ENCODE measurements at regions not wholly inside any gene's neighbourhood (a gene's known extent, or its start where the extent isn't known, plus 50 kb on each side); places are given as distances from the start of the nearest gene placed in this dataset.
A peak's percentile ranks its signal among the peaks of the same experiment; 100 is the strongest.

DNA sequence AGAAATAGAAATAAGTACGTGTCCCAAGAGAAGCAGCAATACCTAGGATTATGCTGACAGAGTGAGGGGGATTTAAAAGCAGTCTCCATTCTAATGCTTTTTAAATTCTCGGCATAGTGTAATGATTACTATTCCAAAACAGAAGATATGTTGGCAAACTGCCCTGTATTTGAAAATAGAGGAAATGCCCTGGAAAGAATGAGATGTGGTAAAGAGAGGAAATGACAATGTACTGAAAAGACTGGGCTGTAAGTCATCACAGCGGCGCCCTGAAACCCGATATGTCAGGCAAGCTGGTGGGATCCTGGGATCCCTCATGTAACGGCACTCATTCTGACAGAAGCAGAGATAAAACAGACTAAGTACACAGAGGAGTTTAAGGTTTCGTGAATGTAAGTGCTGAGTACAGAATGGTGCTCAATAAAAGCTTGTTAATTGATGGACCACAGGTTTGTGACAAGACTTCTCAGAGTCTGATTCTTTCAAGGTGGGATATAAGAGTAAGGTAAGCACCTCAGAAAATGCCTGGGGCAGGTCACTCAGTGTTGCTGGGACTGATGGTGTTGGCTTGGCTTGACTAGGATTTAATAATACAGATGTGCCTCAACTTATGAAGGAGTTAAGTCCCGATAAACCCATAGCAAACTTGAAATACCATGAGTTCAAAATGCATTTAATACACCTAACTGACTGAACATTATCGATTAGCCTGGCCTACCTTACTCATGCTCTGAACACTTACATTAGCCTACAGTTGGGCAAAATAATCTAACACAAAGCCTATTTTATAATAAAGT is 91.4 kb downstream of the NFKBIZ start:
- H3K36me3 ChIP-seq (ENCODE audit: control insufficient read depth in 2 of 2, insufficient read depth in 1 of 2, low read length in 2 of 2): no peaks in the 10 kb centered on the region
- no peaks in the 10 kb centered on the region for H3K9me3 ChIP-seq (ENCODE audit: control insufficient read depth, insufficient read depth, low read depth, low read length)
- ChIA-PET POLR2A (no interaction called here), CTCF (no interaction called here)
- no peaks in the 10 kb centered on the region for H3K4me1 ChIP-seq (ENCODE audit: control insufficient read depth, insufficient read depth, low read length)
- H3K4me3 ChIP-seq (ENCODE audit: low read depth, low read length): no peak overlapping the region
- H3K27ac ChIP-seq (ENCODE audit: extremely low read depth, low read depth, low read length): no peak overlapping the region
- TF ChIP-seq ZEB2 (tag by site-specific recombination; IDR thresholded peaks at IDR 0.05): peak; percentile 54; the same call in 1 of the 2 replicates
- no peak for TF ChIP-seq ZNF785 (tag by site-specific recombination; IDR thresholded peaks at IDR 0.05)
- no peak; the same call in 1 of the 2 replicates for TF ChIP-seq GLIS1 (tag by site-specific recombination; IDR thresholded peaks at IDR 0.05)
- TF ChIP-seq ZNF549 (tag by site-specific recombination; IDR thresholded peaks at IDR 0.05): no peak
- TF ChIP-seq ZNF555 (tag by site-specific recombination; conservative IDR thresholded peaks at IDR 0.05): no peak
- no peak for TF ChIP-seq KLF16 (tag by site-specific recombination; IDR thresholded peaks at IDR 0.05)
- no peak for TF ChIP-seq ZNF211 (tag by site-specific recombination; IDR thresholded peaks at IDR 0.05; ENCODE audit: low read depth)
- no peak for TF ChIP-seq ZNF548 (tag by site-specific recombination; IDR thresholded peaks at IDR 0.05)
- peak; percentile 69 for TF ChIP-seq OSR2 (tag by site-specific recombination; IDR thresholded peaks at IDR 0.05)
- TF ChIP-seq IKZF3 (tag by site-specific recombination; IDR thresholded peaks at IDR 0.05): peak; percentile 45; the same call in 1 of the 2 replicates
- TF ChIP-seq ZNF239 (tag by site-specific recombination; IDR thresholded peaks at IDR 0.05): no peak
- no peak for TF ChIP-seq ZIC2 (tag by site-specific recombination; IDR thresholded peaks at IDR 0.05)
- TF ChIP-seq ZNF830 (tag by site-specific recombination; IDR thresholded peaks at IDR 0.05; ENCODE audit: low read depth): no peak
- TF ChIP-seq ZNF140 (tag by site-specific recombination; IDR thresholded peaks at IDR 0.05): no peak
- no peak for TF ChIP-seq ZFHX2 (tag by site-specific recombination; conservative IDR thresholded peaks at IDR 0.05)
- TF ChIP-seq ZNF292 (tag by site-specific recombination; IDR thresholded peaks at IDR 0.05; ENCODE audit: borderline replicate concordance, low read depth): no peak
- no peak for TF ChIP-seq ZFP41 (tag by site-specific recombination; IDR thresholded peaks at IDR 0.05; ENCODE audit: borderline replicate concordance)
- no peak for TF ChIP-seq ZNF362 (tag by site-specific recombination; IDR thresholded peaks at IDR 0.05)
- TF ChIP-seq SP7 (tag by site-specific recombination; IDR thresholded peaks at IDR 0.05): peak; percentile 65
- TF ChIP-seq ZNF624 (tag by site-specific recombination; IDR thresholded peaks at IDR 0.05): no peak
- no peak for TF ChIP-seq ZNF677 (tag by site-specific recombination; IDR thresholded peaks at IDR 0.05)
- peak; percentile 97 for TF ChIP-seq OVOL3 (tag by site-specific recombination; IDR thresholded peaks at IDR 0.05)
- TF ChIP-seq ZNF394 (tag by site-specific recombination; IDR thresholded peaks at IDR 0.05; ENCODE audit: borderline replicate concordance): no peak
- TF ChIP-seq ZNF248 (tag by site-specific recombination; IDR thresholded peaks at IDR 0.05): no peak
- TF ChIP-seq TRIM28 (IDR thresholded peaks at IDR 0.05; ENCODE audit: borderline replicate concordance, low read length): peak; percentile 90
- peak; percentile 89 for TF ChIP-seq MZF1 (tag by site-specific recombination; IDR thresholded peaks at IDR 0.05; ENCODE audit: borderline replicate concordance)
- TF ChIP-seq ZNF660 (tag by site-specific recombination; IDR thresholded peaks at IDR 0.05): 0 out of 2 replicates have a peak, but pooled peaks have one; percentile 15
- no peak for TF ChIP-seq ZNF311 (tag by site-specific recombination; IDR thresholded peaks at IDR 0.05; ENCODE audit: borderline replicate concordance)
- no peak for TF ChIP-seq ZNF621 (tag by site-specific recombination; IDR thresholded peaks at IDR 0.05)
- no peak for TF ChIP-seq BCL11B (tag by site-specific recombination; IDR thresholded peaks at IDR 0.05; ENCODE audit: low read depth)
- TF ChIP-seq ZNF510 (tag by site-specific recombination; IDR thresholded peaks at IDR 0.05; ENCODE audit: insufficient replicate concordance): no peak
- TF ChIP-seq ZSCAN4 (tag by site-specific recombination; IDR thresholded peaks at IDR 0.05): no peak
- no peak for TF ChIP-seq ZNF561 (tag by site-specific recombination; IDR thresholded peaks at IDR 0.05; ENCODE audit: borderline replicate concordance)
- TF ChIP-seq ZNF529 (tag by site-specific recombination; IDR thresholded peaks at IDR 0.05; ENCODE audit: insufficient replicate concordance): no peak
- peak; percentile 61; the same call in 1 of the 2 replicates for TF ChIP-seq ZNF629 (tag by site-specific recombination; IDR thresholded peaks at IDR 0.05)
- TF ChIP-seq ZNF585B (tag by site-specific recombination; IDR thresholded peaks at IDR 0.05): no peak

Measured in HEK293 (cell line).